Cardiac muscle cell (in vitro differentiated cells and primary cell): ENCODE measurements at regions not wholly inside any gene's neighbourhood (a gene's known extent, or its start where the extent isn't known, plus 50 kb on each side); places are given as distances from the start of the nearest gene placed in this dataset.

Experiments
- DNase-seq, 2 donors: peaks; one replicate each; pipeline versions ENCODE4 v3.0.0 to v3.0.0-alpha.2; 2010 to 2017; ENCODE audit warnings: low read depth in 1 of 2, low spot score in 1 of 2
- H3K27ac ChIP-seq: fragments of 200-600 bp; sonication (generic); 2 replicates; pipeline ENCODE4 v1.5.1; 2016
- H3K27me3 ChIP-seq: fragments of 200-600 bp; sonication (generic); 2 replicates; pipeline ENCODE4 v1.6.0; 2016; ENCODE audit warnings: control low read depth
- H3K36me3 ChIP-seq: fragments of 200-600 bp; sonication (generic); 2 replicates; pipeline ENCODE4 v1.5.1; 2016; ENCODE audit warnings: control low read depth
- H3K4me1 ChIP-seq: fragments of 200-600 bp; sonication (generic); 2 replicates; pipeline ENCODE4 v1.8.1; 2017; ENCODE audit warnings: low read depth, mild to moderate bottlenecking, mixed run types
- H3K4me3 ChIP-seq: fragments of 200-600 bp; sonication (generic); 2 replicates; pipeline ENCODE4 v1.5.1; 2016; ENCODE audit warnings: mild to moderate bottlenecking
- H3K9me3 ChIP-seq: fragments of 200-600 bp; sonication (generic); 2 replicates; pipeline ENCODE4 v1.5.1; 2017; ENCODE audit warnings: low read depth, mild to moderate bottlenecking, control low read depth
- CTCF ChIP-seq: IDR thresholded peaks from 2 replicates; pipeline ENCODE4 v1.5.1; 2012; ENCODE audit warnings: low read depth, mild to moderate bottlenecking, low read length

GRCh38 chr3:84126160-84126559 lies 832.6 kb upstream of the CADM2 start:
- no peak for TF ChIP-seq CTCF
- no peaks in the 10 kb centered on the region for H3K4me1 ChIP-seq
- no peaks in the 10 kb centered on the region for H3K9me3 ChIP-seq
- no peaks in the 10 kb centered on the region for H3K36me3 ChIP-seq
- DNase-seq: no peak
- no peaks in the 10 kb centered on the region for H3K27me3 ChIP-seq
- no peak overlapping the region for H3K4me3 ChIP-seq
- H3K27ac ChIP-seq: no peak overlapping the region

- TF ChIP-seq CTCF: no peak
Observed at GRCh38 chr3:84128024-84128423, 830.8 kb upstream of the CADM2 start.

DNA sequence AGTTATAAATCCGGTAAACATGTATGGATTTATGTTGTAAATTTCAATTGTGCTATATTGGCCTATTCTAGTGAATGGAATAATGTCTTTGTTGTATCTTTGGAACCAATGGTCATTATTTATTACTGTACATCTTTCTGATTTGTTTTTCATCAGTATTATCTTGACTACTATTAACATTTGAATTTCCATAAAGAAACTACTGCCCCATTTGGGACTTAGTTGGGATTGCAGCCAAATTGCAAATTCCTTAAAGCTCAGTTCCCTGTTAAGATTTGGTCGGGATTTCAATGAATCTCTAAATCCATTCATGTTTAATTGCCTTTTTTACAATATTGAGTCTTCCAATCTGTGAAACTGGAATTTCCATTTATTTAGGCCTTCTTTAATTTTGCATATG lies 822.4 kb upstream of the CADM2 start:
- TF ChIP-seq CTCF: no peak
- H3K27ac ChIP-seq: no peak overlapping the region
- H3K4me3 ChIP-seq: no peak overlapping the region
- no peaks in the 10 kb centered on the region for H3K9me3 ChIP-seq
- DNase-seq: no peak
- no peaks in the 10 kb centered on the region for H3K4me1 ChIP-seq
- H3K27me3 ChIP-seq: no peaks in the 10 kb centered on the region
- no peaks in the 10 kb centered on the region for H3K36me3 ChIP-seq

More at GRCh38 chr3:84128024-84128423, 830.8 kb upstream of the CADM2 start:
- Histone ChIP-seq H3K4me1 (no peaks in the 10 kb centered on the region), H3K36me3 (no peaks in the 10 kb centered on the region), H3K4me3 (no peak overlapping the region), H3K9me3 (no peaks in the 10 kb centered on the region), H3K27ac (no peak overlapping the region), H3K27me3 (no peaks in the 10 kb centered on the region)
- DNase-seq: no peak

DNA sequence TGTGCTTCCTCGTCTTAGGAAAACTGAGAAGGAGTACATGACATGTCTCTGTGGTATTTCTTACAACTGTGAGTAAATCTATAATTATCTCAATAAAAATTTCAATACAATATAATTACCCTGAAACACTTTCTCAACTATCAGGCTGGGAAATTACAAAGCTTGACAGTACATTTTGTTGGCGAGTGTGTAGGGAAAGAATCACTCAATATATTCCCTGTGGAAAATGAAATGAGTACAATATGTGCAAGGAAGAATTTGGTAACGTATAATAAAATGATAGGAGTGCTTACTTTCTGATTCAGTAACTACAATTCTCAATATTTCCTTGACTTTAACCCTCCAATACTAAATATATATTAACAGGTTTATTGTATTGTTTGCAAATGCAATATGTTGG lies 818.2 kb upstream of the CADM2 start:
- Histone ChIP-seq H3K4me3 (no peak overlapping the region), H3K4me1 (no peaks in the 10 kb centered on the region), H3K9me3 (no peaks in the 10 kb centered on the region), H3K27me3 (no peaks in the 10 kb centered on the region), H3K27ac (no peak overlapping the region), H3K36me3 (no peaks in the 10 kb centered on the region)
- no peak for DNase-seq
- no peak for TF ChIP-seq CTCF

DNA sequence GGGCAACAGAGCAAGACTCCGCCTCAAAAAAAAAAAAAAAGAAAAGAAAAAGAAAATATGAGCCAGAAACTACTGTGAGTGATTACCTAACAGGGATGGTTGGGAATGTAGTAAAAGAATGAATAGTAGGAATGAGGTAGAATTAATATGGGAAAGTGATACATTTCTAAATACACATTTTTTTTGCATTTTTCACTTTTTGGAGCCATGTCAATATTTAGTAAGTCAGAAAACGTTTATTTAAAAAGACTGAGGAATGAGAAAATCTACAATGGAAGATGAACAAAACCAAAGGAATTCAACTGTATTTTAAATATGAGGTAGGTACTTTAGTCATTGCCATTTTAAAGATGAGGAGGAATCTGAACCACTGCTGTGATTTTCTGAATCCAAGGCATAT lies 817.2 kb upstream of the CADM2 start:
- no peaks in the 10 kb centered on the region for H3K9me3 ChIP-seq
- DNase-seq: no peak
- no peaks in the 10 kb centered on the region for H3K36me3 ChIP-seq
- TF ChIP-seq CTCF: no peak
- H3K4me1 ChIP-seq: no peaks in the 10 kb centered on the region
- no peaks in the 10 kb centered on the region for H3K27me3 ChIP-seq
- H3K4me3 ChIP-seq: no peak overlapping the region
- H3K27ac ChIP-seq: no peak overlapping the region

- no peak overlapping the region for H3K4me3 ChIP-seq
- no peaks in the 10 kb centered on the region for H3K4me1 ChIP-seq
- no peaks in the 10 kb centered on the region for H3K36me3 ChIP-seq
- H3K27me3 ChIP-seq: no peaks in the 10 kb centered on the region
- H3K9me3 ChIP-seq: no peaks in the 10 kb centered on the region
- no peak for TF ChIP-seq CTCF
- no peak for DNase-seq
- no peak overlapping the region for H3K27ac ChIP-seq
Observed at GRCh38 chr3:84165328-84165727, 793.5 kb upstream of the CADM2 start.
